ENCODE measurements at regions not wholly inside any gene's neighbourhood (a gene's known extent, or its start where the extent isn't known, plus 50 kb on each side); places are given as distances from the start of the nearest gene placed in this dataset.

DNA sequence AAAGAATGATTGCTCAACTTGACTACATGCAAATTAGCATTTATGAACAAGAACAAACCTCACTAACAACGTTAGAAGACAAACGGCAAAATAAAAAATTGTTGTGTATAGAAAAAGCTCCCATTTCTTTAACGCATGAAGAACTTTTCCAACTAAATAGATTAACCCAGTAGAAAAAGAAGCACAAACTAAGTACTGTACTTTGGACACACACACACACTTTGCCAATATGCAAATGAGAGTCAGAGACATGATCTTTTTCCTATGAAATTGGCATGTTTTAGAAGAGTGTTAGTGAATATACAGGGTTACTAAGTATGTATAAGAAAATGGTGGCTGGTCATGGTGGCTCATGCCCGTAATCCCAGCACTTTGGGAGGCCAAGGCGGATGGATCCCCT, 355.6 kb downstream of the SH2D4B start:
- no peak for DNase-seq
- H3K27me3 ChIP-seq (replicated peaks in 1 of 4; ENCODE audit: control extremely low read depth in 1 of 4, control insufficient read depth in 3 of 4, insufficient read depth in 4 of 4, low read length in 3 of 4), result no peaks in the 10 kb centered on the region
- no peak overlapping the region for H3K4me2 ChIP-seq (replicated peaks; ENCODE audit: low read depth, low read length, poor library complexity, severe bottlenecking)
- no peaks in the 10 kb centered on the region for H3K9me3 ChIP-seq (ENCODE audit: control extremely low read depth in 1 of 3, control insufficient read depth in 2 of 3, insufficient read depth in 1 of 3, low read length in 2 of 3)
- H3K9ac ChIP-seq (ENCODE audit: low read length), result no peak overlapping the region
- H3K27me3 Mint-ChIP-seq, result no peaks in the 10 kb centered on the region
- no peak overlapping the region for H3K4me3 Mint-ChIP-seq
- 84% methylated on average over 2 of the region's 5 CpGs for WGBS (ENCODE audit: insufficient coverage)
- H3K27ac Mint-ChIP-seq, result no peak overlapping the region
- no peaks in the 10 kb centered on the region for H3K36me3 ChIP-seq (replicated peaks in 1 of 2; ENCODE audit: control extremely low read depth in 1 of 2, control insufficient read depth in 1 of 2, extremely low read depth in 1 of 2, insufficient read depth in 2 of 2, low read length in 1 of 2)
- ChIA-PET POLR2A (no interaction called here), CTCF (no interaction called here)
- TF ChIP-seq, protein P1, sequence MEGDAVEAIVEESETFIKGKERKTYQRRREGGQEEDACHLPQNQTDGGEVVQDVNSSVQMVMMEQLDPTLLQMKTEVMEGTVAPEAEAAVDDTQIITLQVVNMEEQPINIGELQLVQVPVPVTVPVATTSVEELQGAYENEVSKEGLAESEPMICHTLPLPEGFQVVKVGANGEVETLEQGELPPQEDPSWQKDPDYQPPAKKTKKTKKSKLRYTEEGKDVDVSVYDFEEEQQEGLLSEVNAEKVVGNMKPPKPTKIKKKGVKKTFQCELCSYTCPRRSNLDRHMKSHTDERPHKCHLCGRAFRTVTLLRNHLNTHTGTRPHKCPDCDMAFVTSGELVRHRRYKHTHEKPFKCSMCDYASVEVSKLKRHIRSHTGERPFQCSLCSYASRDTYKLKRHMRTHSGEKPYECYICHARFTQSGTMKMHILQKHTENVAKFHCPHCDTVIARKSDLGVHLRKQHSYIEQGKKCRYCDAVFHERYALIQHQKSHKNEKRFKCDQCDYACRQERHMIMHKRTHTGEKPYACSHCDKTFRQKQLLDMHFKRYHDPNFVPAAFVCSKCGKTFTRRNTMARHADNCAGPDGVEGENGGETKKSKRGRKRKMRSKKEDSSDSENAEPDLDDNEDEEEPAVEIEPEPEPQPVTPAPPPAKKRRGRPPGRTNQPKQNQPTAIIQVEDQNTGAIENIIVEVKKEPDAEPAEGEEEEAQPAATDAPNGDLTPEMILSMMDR (IDR thresholded peaks at IDR 0.05), result no peak
- no peak for TF ChIP-seq EZH2 (IDR thresholded peaks at IDR 0.05; ENCODE audit: borderline replicate concordance, insufficient read depth, low read depth, low read length, poor library complexity, severe bottlenecking)
- no peak overlapping the region for H2AFZ ChIP-seq (ENCODE audit: insufficient read depth, low read depth, low read length, poor library complexity, severe bottlenecking)
- no peak overlapping the region for H3K27ac ChIP-seq (ENCODE audit: low read length in 2 of 2)
- H3K4me1 ChIP-seq (ENCODE audit: control insufficient read depth in 2 of 2, insufficient read depth in 2 of 2, low read length in 2 of 2), result no peaks in the 10 kb centered on the region
- H3K4me1 Mint-ChIP-seq, result no peaks in the 10 kb centered on the region
- ATAC-seq (ENCODE audit: low read depth), result no peak
- H3K79me2 ChIP-seq (ENCODE audit: control insufficient read depth, insufficient read depth, low read length), result no peaks in the 10 kb centered on the region
- H4K20me1 ChIP-seq (ENCODE audit: control insufficient read depth, insufficient read depth, low read length, poor library complexity, severe bottlenecking), result no peaks in the 10 kb centered on the region
- intact Hi-C loops (cut with micrococcal nuclease), result no loop called here
- no peak overlapping the region for H3K4me3 ChIP-seq (ENCODE audit: control extremely low read depth in 1 of 5, extremely low read depth in 1 of 5, insufficient read depth in 1 of 5, low read depth in 2 of 5, low read length in 4 of 5)
- no peaks in the 10 kb centered on the region for H3K9me3 Mint-ChIP-seq (ENCODE audit: insufficient read depth)

DNA sequence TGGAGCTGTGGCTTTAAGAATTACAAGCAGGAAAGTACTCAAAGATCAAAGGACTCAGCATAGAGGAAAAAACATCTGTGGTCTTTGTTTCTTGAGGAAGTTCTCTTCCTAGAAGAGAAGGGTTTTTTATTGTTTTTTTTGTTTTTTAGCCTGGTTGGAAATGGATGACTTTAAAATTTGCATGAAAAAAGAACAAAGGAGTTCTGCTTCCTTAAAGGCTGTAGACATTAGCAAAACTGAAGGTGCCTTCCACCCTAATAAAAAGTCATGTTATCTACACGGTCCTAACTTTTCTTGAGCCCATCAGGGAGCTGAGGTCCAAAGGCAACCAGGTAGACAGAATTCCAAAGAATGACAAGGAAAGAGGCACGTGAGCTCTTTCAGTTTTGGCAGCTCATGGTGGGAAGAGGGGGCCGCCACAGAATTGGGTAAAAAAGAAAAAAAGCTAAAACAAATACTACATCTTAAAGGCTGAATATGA, 356.6 kb downstream of the SH2D4B start:
- H3K27me3 Mint-ChIP-seq, result no peaks in the 10 kb centered on the region
- no peak for ATAC-seq (ENCODE audit: low read depth)

More for the DNA sequence above, 356.6 kb downstream of the SH2D4B start:
- Histone ChIP-seq H3K27ac (ENCODE audit: low read length in 2 of 2) (no peak overlapping the region), H4K20me1 (ENCODE audit: control insufficient read depth, insufficient read depth, low read length, poor library complexity, severe bottlenecking) (no peaks in the 10 kb centered on the region), H3K79me2 (ENCODE audit: control insufficient read depth, insufficient read depth, low read length) (no peaks in the 10 kb centered on the region), H2AFZ (ENCODE audit: insufficient read depth, low read depth, low read length, poor library complexity, severe bottlenecking) (no peak overlapping the region), H3K4me1 (ENCODE audit: control insufficient read depth in 2 of 2, insufficient read depth in 2 of 2, low read length in 2 of 2) (no peaks in the 10 kb centered on the region), H3K4me2 (replicated peaks; ENCODE audit: low read depth, low read length, poor library complexity, severe bottlenecking) (no peak overlapping the region), H3K27me3 (replicated peaks in 1 of 4; ENCODE audit: control extremely low read depth in 1 of 4, control insufficient read depth in 3 of 4, insufficient read depth in 4 of 4, low read length in 3 of 4) (no peaks in the 10 kb centered on the region), H3K36me3 (replicated peaks in 1 of 2; ENCODE audit: control extremely low read depth in 1 of 2, control insufficient read depth in 1 of 2, extremely low read depth in 1 of 2, insufficient read depth in 2 of 2, low read length in 1 of 2) (no peaks in the 10 kb centered on the region), H3K9me3 (ENCODE audit: control extremely low read depth in 1 of 3, control insufficient read depth in 2 of 3, insufficient read depth in 1 of 3, low read length in 2 of 3) (no peaks in the 10 kb centered on the region), H3K4me3 (ENCODE audit: control extremely low read depth in 1 of 5, extremely low read depth in 1 of 5, insufficient read depth in 1 of 5, low read depth in 2 of 5, low read length in 4 of 5) (no peak overlapping the region), H3K9ac (ENCODE audit: low read length) (no peak overlapping the region)
- Mint-ChIP-seq H3K4me1 (no peaks in the 10 kb centered on the region), H3K4me3 (no peak overlapping the region), H3K27ac (no peak overlapping the region), H3K9me3 (ENCODE audit: insufficient read depth) (no peaks in the 10 kb centered on the region)
- WGBS (ENCODE audit: insufficient coverage), result no CpG with 5 or more reads among the region's 3 CpGs
- ChIA-PET POLR2A (no interaction called here), CTCF (no interaction called here)
- intact Hi-C loops (cut with micrococcal nuclease), result no loop called here
- TF ChIP-seq, protein P1 (IDR thresholded peaks at IDR 0.05), result no peak
- TF ChIP-seq EZH2 (IDR thresholded peaks at IDR 0.05; ENCODE audit: borderline replicate concordance, insufficient read depth, low read depth, low read length, poor library complexity, severe bottlenecking), result no peak
- no peak for DNase-seq

Measured in B cell (primary cell).